ENCODE measurements at regions not wholly inside any gene's neighbourhood (a gene's known extent, or its start where the extent isn't known, plus 50 kb on each side); places are given as distances from the start of the nearest gene placed in this dataset.
"Not testable (repeated sequence)": the region's sequence is repeated elsewhere in the genome, so short reads cannot be mapped to it uniquely, and the experiment has no call there.

- no peak for DNase-seq (ENCODE audit: low read depth in 1 of 2, low spot score in 1 of 2)
- in situ Hi-C loops (cut with HindIII; ENCODE audit: low pct_unique_long_range_greater_than_20kb, low sequenced_read_pairs): no loop called here
- TF ChIP-seq JUND (IDR thresholded peaks at IDR 0.05; ENCODE audit: low read depth): no peak
These were observed 786.6 kb upstream of the RGS18 start for GRCh38 chr1:191371626-191372025.

GRCh38 chr1:191388283-191388682 lies 770.0 kb upstream of the RGS18 start:
- in situ Hi-C loops (cut with HindIII; ENCODE audit: low pct_unique_long_range_greater_than_20kb, low sequenced_read_pairs): no loop called here
- no peak for TF ChIP-seq JUND (IDR thresholded peaks at IDR 0.05; ENCODE audit: low read depth)
- DNase-seq (ENCODE audit: low read depth in 1 of 2, low spot score in 1 of 2): no peak

- no peak for DNase-seq (ENCODE audit: low read depth in 1 of 2, low spot score in 1 of 2)
- no peak for TF ChIP-seq JUND (IDR thresholded peaks at IDR 0.05; ENCODE audit: low read depth)
- in situ Hi-C loops (cut with HindIII; ENCODE audit: low pct_unique_long_range_greater_than_20kb, low sequenced_read_pairs): no loop called here
These were observed 761.6 kb upstream of the RGS18 start for GRCh38 chr1:191396622-191397021.

- DNase-seq (ENCODE audit: low read depth in 1 of 2, low spot score in 1 of 2): no peak
- in situ Hi-C loops (cut with HindIII; ENCODE audit: low pct_unique_long_range_greater_than_20kb, low sequenced_read_pairs): no loop called here
- no peak for TF ChIP-seq JUND (IDR thresholded peaks at IDR 0.05; ENCODE audit: low read depth)
These were observed 759.7 kb upstream of the RGS18 start for GRCh38 chr1:191398551-191398950.

GRCh38 chr1:191405417-191405816 lies 752.8 kb upstream of the RGS18 start:
- in situ Hi-C loops (cut with HindIII; ENCODE audit: low pct_unique_long_range_greater_than_20kb, low sequenced_read_pairs): no loop called here
- no peak for TF ChIP-seq JUND (IDR thresholded peaks at IDR 0.05; ENCODE audit: low read depth)
- DNase-seq (ENCODE audit: low read depth in 1 of 2, low spot score in 1 of 2): no peak

- in situ Hi-C loops (cut with HindIII; ENCODE audit: low pct_unique_long_range_greater_than_20kb, low sequenced_read_pairs): no loop called here
- no peak for TF ChIP-seq JUND (IDR thresholded peaks at IDR 0.05; ENCODE audit: low read depth)
- no peak for DNase-seq (ENCODE audit: low read depth in 1 of 2, low spot score in 1 of 2)
These were observed 743.2 kb upstream of the RGS18 start for GRCh38 chr1:191414981-191415640.

GRCh38 chr1:191419842-191420241 lies 738.4 kb upstream of the RGS18 start:
- no peak for TF ChIP-seq JUND (IDR thresholded peaks at IDR 0.05; ENCODE audit: low read depth)
- in situ Hi-C loops (cut with HindIII; ENCODE audit: low pct_unique_long_range_greater_than_20kb, low sequenced_read_pairs): no loop called here
- no peak for DNase-seq (ENCODE audit: low read depth in 1 of 2, low spot score in 1 of 2)

- no peak for TF ChIP-seq JUND (IDR thresholded peaks at IDR 0.05; ENCODE audit: low read depth)
- no peak for DNase-seq (ENCODE audit: low read depth in 1 of 2, low spot score in 1 of 2)
- in situ Hi-C loops (cut with HindIII; ENCODE audit: low pct_unique_long_range_greater_than_20kb, low sequenced_read_pairs): no loop called here
These were observed 730.7 kb upstream of the RGS18 start for GRCh38 chr1:191427593-191427992.

- TF ChIP-seq JUND (IDR thresholded peaks at IDR 0.05; ENCODE audit: low read depth): no peak
- no peak for DNase-seq (ENCODE audit: low read depth in 1 of 2, low spot score in 1 of 2)
- in situ Hi-C loops (cut with HindIII; ENCODE audit: low pct_unique_long_range_greater_than_20kb, low sequenced_read_pairs): no loop called here
These were observed 725.4 kb upstream of the RGS18 start for GRCh38 chr1:191432817-191433216.

- TF ChIP-seq JUND (IDR thresholded peaks at IDR 0.05; ENCODE audit: low read depth): no peak
- DNase-seq (ENCODE audit: low read depth in 1 of 2, low spot score in 1 of 2): no peak
- in situ Hi-C loops (cut with HindIII; ENCODE audit: low pct_unique_long_range_greater_than_20kb, low sequenced_read_pairs): no loop called here
These were observed 719.3 kb upstream of the RGS18 start for GRCh38 chr1:191438979-191439378.

- DNase-seq (ENCODE audit: low read depth in 1 of 2, low spot score in 1 of 2); in situ Hi-C loops (cut with HindIII; ENCODE audit: low pct_unique_long_range_greater_than_20kb, low sequenced_read_pairs): not testable (repeated sequence)
These were observed 710.0 kb upstream of the RGS18 start for GRCh38 chr1:191448279-191448678.

GRCh38 chr1:191452586-191452985 lies 705.7 kb upstream of the RGS18 start:
- TF ChIP-seq JUND (IDR thresholded peaks at IDR 0.05; ENCODE audit: low read depth): no peak
- in situ Hi-C loops (cut with HindIII; ENCODE audit: low pct_unique_long_range_greater_than_20kb, low sequenced_read_pairs): no loop called here
- no peak for DNase-seq (ENCODE audit: low read depth in 1 of 2, low spot score in 1 of 2)

- no peak for TF ChIP-seq JUND (IDR thresholded peaks at IDR 0.05; ENCODE audit: low read depth)
- DNase-seq (ENCODE audit: low read depth in 1 of 2, low spot score in 1 of 2): peak in 1 of 2 experiments; percentile 22
- in situ Hi-C loops (cut with HindIII; ENCODE audit: low pct_unique_long_range_greater_than_20kb, low sequenced_read_pairs): no loop called here
These were observed 704.8 kb upstream of the RGS18 start for GRCh38 chr1:191453487-191453886.

GRCh38 chr1:191457889-191458288 lies 700.4 kb upstream of the RGS18 start:
- in situ Hi-C loops (cut with HindIII; ENCODE audit: low pct_unique_long_range_greater_than_20kb, low sequenced_read_pairs): no loop called here
- no peak for DNase-seq (ENCODE audit: low read depth in 1 of 2, low spot score in 1 of 2)
- no peak for TF ChIP-seq JUND (IDR thresholded peaks at IDR 0.05; ENCODE audit: low read depth)
